ENCODE measurements at regions not wholly inside any gene's neighbourhood (a gene's known extent, or its start where the extent isn't known, plus 50 kb on each side); places are given as distances from the start of the nearest gene placed in this dataset.

DNA sequence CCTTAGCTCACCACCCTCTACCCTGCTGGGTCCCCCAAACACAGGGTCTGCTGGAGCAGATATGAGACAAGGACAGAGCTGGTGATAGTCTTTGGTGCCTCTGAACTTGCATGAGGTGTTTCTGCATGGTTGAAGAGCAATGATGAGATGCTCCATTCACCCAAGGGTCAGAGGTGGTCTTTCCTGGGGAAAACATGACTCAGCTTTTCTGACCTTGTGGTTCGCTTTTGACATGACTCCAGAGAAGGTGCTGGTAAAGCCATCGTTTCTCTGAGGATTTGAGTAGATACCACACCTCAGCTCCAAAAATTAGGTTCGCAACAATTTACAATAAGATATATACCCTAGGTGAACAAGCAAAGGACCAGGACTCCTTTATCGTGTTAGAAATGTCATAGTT is 304.8 kb downstream of the DHX35 start:
- no peaks in the 10 kb centered on the region for H3K36me3 ChIP-seq (ENCODE audit: control insufficient read depth in 5 of 5, insufficient read depth in 5 of 5, low read length in 5 of 5)
- peaks cover 0 to 12% (median 5%) of the 10 kb centered on the region in 5 donors for H3K4me1 ChIP-seq (ENCODE audit: control insufficient read depth in 5 of 5, insufficient read depth in 5 of 5, low read length in 5 of 5)
- H3K9me3 ChIP-seq (ENCODE audit: control insufficient read depth in 5 of 5, low read length in 5 of 5): no peaks in the 10 kb centered on the region
- H3K27ac ChIP-seq (ENCODE audit: low read depth, low read length): no peak overlapping the region
- H3K9ac ChIP-seq (ENCODE audit: low read length in 5 of 5): no peak overlapping the region
- no peak overlapping the region for H3K4me3 ChIP-seq (ENCODE audit: low read depth in 1 of 5, low read length in 5 of 5)
- H3K27me3 ChIP-seq (ENCODE audit: control insufficient read depth in 5 of 5, insufficient read depth in 4 of 5, low read length in 5 of 5): no peaks in the 10 kb centered on the region

- Histone ChIP-seq H3K27ac (ENCODE audit: low read depth, low read length) (no peak overlapping the region), H3K27me3 (ENCODE audit: control insufficient read depth in 5 of 5, insufficient read depth in 4 of 5, low read length in 5 of 5) (no peaks in the 10 kb centered on the region), H3K9ac (ENCODE audit: low read length in 5 of 5) (no peak overlapping the region), H3K4me1 (ENCODE audit: control insufficient read depth in 5 of 5, insufficient read depth in 5 of 5, low read length in 5 of 5) (peaks cover 0 to 7% (median 0%) of the 10 kb centered on the region in 5 donors), H3K36me3 (ENCODE audit: control insufficient read depth in 5 of 5, insufficient read depth in 5 of 5, low read length in 5 of 5) (no peaks in the 10 kb centered on the region), H3K4me3 (ENCODE audit: low read depth in 1 of 5, low read length in 5 of 5) (no peak overlapping the region), H3K9me3 (ENCODE audit: control insufficient read depth in 5 of 5, low read length in 5 of 5) (no peaks in the 10 kb centered on the region)
Observed at GRCh38 chr20:39264506-39265172, 302.5 kb downstream of the DHX35 start.

DNA sequence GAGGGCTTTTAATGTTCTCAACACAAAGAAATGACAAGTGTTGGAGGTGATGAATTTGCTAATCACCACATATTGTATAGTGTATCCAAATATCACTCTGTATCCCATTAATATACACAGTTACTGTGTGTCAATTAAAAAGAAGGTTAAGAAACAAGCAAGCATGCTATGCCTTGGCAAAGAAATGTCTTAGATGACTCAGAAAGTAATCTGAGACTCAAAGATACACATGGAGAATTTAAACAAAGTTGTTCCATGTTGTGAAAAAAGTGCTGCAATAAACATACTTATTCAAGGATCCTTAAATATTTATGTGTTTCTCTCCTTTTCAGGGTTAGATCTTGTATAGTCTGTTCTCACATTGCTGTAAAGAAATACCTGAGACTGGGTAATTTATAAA is 300.9 kb downstream of the DHX35 start:
- H3K4me1 ChIP-seq (ENCODE audit: control insufficient read depth in 5 of 5, insufficient read depth in 5 of 5, low read length in 5 of 5): no peaks in the 10 kb centered on the region
- H3K9me3 ChIP-seq (ENCODE audit: control insufficient read depth in 5 of 5, low read length in 5 of 5): no peaks in the 10 kb centered on the region
- H3K4me3 ChIP-seq (ENCODE audit: low read depth in 1 of 5, low read length in 5 of 5): no peak overlapping the region
- H3K36me3 ChIP-seq (ENCODE audit: control insufficient read depth in 5 of 5, insufficient read depth in 5 of 5, low read length in 5 of 5): no peaks in the 10 kb centered on the region
- no peak overlapping the region for H3K27ac ChIP-seq (ENCODE audit: low read depth, low read length)
- H3K9ac ChIP-seq (ENCODE audit: low read length in 5 of 5): no peak overlapping the region
- H3K27me3 ChIP-seq (ENCODE audit: control insufficient read depth in 5 of 5, insufficient read depth in 4 of 5, low read length in 5 of 5): no peaks in the 10 kb centered on the region

DNA sequence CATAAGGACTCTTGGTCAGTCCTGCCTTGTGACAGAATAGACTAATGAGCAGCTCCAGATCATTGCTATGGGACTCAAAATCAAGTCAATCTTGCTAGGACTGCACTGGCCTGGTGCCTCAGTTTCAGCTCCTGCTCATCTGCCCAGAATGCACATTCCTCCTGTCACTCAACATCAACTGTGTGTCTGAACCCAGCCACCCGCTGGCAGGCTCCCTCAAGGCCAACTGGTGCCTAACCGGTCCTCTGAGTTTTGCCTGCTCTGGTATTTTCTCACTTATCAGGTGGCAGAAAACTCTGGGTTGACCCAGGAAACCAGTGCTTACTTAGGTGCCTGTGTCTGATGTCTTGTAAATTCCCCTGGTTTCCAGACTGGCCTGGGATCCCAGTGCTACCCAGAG is 297.7 kb downstream of the DHX35 start:
- H3K27ac ChIP-seq (ENCODE audit: low read depth, low read length): no peak overlapping the region
- H3K36me3 ChIP-seq (ENCODE audit: control insufficient read depth in 5 of 5, insufficient read depth in 5 of 5, low read length in 5 of 5): no peaks in the 10 kb centered on the region
- H3K9ac ChIP-seq (ENCODE audit: low read length in 5 of 5): no peak overlapping the region
- H3K4me3 ChIP-seq (ENCODE audit: low read depth in 1 of 5, low read length in 5 of 5): no peak overlapping the region
- no peaks in the 10 kb centered on the region for H3K4me1 ChIP-seq (ENCODE audit: control insufficient read depth in 5 of 5, insufficient read depth in 5 of 5, low read length in 5 of 5)
- H3K27me3 ChIP-seq (ENCODE audit: control insufficient read depth in 5 of 5, insufficient read depth in 4 of 5, low read length in 5 of 5): no peaks in the 10 kb centered on the region
- H3K9me3 ChIP-seq (ENCODE audit: control insufficient read depth in 5 of 5, low read length in 5 of 5): no peaks in the 10 kb centered on the region

GRCh38 chr20:39259010-39259803 is 297.1 kb downstream of the DHX35 start:
- no peaks in the 10 kb centered on the region for H3K27me3 ChIP-seq (ENCODE audit: control insufficient read depth in 5 of 5, insufficient read depth in 4 of 5, low read length in 5 of 5)

DNA sequence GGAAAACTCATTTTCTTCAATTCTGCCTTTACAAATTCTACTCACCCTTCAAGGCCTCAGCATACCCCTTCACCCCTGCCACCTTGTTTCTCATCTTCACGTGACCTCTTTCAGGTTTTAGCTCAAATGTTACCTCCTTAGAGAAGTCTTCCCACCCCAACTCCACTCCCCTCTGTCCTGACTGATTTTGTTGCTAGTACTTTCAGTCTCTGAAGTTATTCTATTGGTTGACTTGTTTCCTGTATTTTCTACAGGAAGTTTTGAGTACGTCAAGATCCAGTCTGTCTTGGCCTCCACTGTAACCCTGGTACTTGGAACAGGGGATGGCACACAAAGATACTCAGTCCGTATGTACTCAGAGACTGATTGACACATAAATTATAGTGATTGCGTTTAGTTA is 296.1 kb downstream of the DHX35 start:
- no peak overlapping the region for H3K27ac ChIP-seq (ENCODE audit: low read depth, low read length)

More at GRCh38 chr20:39259010-39259803, 297.1 kb downstream of the DHX35 start:
- no peak overlapping the region for H3K9ac ChIP-seq (ENCODE audit: low read length in 5 of 5)
- no peaks in the 10 kb centered on the region for H3K36me3 ChIP-seq (ENCODE audit: control insufficient read depth in 5 of 5, insufficient read depth in 5 of 5, low read length in 5 of 5)
- H3K4me1 ChIP-seq (ENCODE audit: control insufficient read depth in 5 of 5, insufficient read depth in 5 of 5, low read length in 5 of 5): no peaks in the 10 kb centered on the region
- no peak overlapping the region for H3K4me3 ChIP-seq (ENCODE audit: low read depth in 1 of 5, low read length in 5 of 5)
- no peak overlapping the region for H3K27ac ChIP-seq (ENCODE audit: low read depth, low read length)
- H3K9me3 ChIP-seq (ENCODE audit: control insufficient read depth in 5 of 5, low read length in 5 of 5): no peaks in the 10 kb centered on the region

DNA sequence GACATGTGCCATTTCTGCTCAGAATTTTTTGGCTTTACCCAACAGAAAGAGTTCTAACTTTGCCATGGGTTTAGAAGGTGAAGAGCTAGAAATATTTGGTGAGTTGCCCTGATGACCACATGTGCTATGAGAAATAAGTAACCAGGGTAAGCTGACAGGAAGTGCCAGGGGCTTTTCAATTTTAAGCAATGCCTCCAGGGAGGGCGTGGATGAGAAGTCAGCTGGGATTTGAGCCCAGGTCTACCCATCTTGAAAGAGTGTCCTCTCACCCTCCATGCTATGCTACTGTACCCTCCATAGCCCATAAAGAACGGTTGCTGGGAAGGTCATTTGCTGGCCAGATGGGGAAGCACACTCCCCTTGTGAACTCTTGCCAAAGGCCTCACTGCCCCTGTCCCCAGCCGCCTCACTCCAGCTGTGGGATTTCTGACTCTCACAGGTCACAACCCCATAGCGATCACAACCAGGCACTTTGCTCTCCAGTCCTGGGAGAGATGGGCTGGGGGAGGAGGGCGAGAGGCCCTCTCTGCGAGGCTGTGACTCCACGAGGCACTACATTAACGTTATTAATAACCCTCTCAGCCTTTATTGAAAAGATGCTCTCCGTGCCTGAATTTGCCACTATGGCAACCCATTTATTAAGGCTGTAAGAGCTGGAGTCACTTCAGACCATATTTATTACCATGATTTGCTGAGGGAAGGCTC is 291.1 kb downstream of the DHX35 start:
- no peaks in the 10 kb centered on the region for H3K27me3 ChIP-seq (ENCODE audit: control insufficient read depth in 5 of 5, insufficient read depth in 4 of 5, low read length in 5 of 5)
- H3K36me3 ChIP-seq (ENCODE audit: control insufficient read depth in 5 of 5, insufficient read depth in 5 of 5, low read length in 5 of 5): no peaks in the 10 kb centered on the region
- no peak overlapping the region for H3K4me3 ChIP-seq (ENCODE audit: low read depth in 1 of 5, low read length in 5 of 5)
- H3K4me1 ChIP-seq (ENCODE audit: control insufficient read depth in 5 of 5, insufficient read depth in 5 of 5, low read length in 5 of 5): no peaks in the 10 kb centered on the region
- no peak overlapping the region for H3K9ac ChIP-seq (ENCODE audit: low read length in 5 of 5)
- no peak overlapping the region for H3K27ac ChIP-seq (ENCODE audit: low read depth, low read length)
- no peaks in the 10 kb centered on the region for H3K9me3 ChIP-seq (ENCODE audit: control insufficient read depth in 5 of 5, low read length in 5 of 5)

More for the DNA sequence above, 296.1 kb downstream of the DHX35 start:
- H3K27me3 ChIP-seq (ENCODE audit: control insufficient read depth in 5 of 5, insufficient read depth in 4 of 5, low read length in 5 of 5): no peaks in the 10 kb centered on the region
- no peak overlapping the region for H3K4me3 ChIP-seq (ENCODE audit: low read depth in 1 of 5, low read length in 5 of 5)
- no peaks in the 10 kb centered on the region for H3K4me1 ChIP-seq (ENCODE audit: control insufficient read depth in 5 of 5, insufficient read depth in 5 of 5, low read length in 5 of 5)
- no peaks in the 10 kb centered on the region for H3K36me3 ChIP-seq (ENCODE audit: control insufficient read depth in 5 of 5, insufficient read depth in 5 of 5, low read length in 5 of 5)
- no peaks in the 10 kb centered on the region for H3K9me3 ChIP-seq (ENCODE audit: control insufficient read depth in 5 of 5, low read length in 5 of 5)
- no peak overlapping the region for H3K9ac ChIP-seq (ENCODE audit: low read length in 5 of 5)

GRCh38 chr20:39252035-39252434 is 289.9 kb downstream of the DHX35 start:
- no peak overlapping the region for H3K9ac ChIP-seq (ENCODE audit: low read length in 5 of 5)
- H3K4me3 ChIP-seq (ENCODE audit: low read depth in 1 of 5, low read length in 5 of 5): no peak overlapping the region

GRCh38 chr20:39249798-39250197 is 287.7 kb downstream of the DHX35 start:
- Histone ChIP-seq H3K27ac (ENCODE audit: low read depth, low read length) (no peak overlapping the region), H3K9me3 (ENCODE audit: control insufficient read depth in 5 of 5, low read length in 5 of 5) (no peaks in the 10 kb centered on the region), H3K27me3 (ENCODE audit: control insufficient read depth in 5 of 5, insufficient read depth in 4 of 5, low read length in 5 of 5) (peaks cover 0 to under 1% (median 0%) of the 10 kb centered on the region in 5 donors), H3K36me3 (ENCODE audit: control insufficient read depth in 5 of 5, insufficient read depth in 5 of 5, low read length in 5 of 5) (no peaks in the 10 kb centered on the region), H3K4me3 (ENCODE audit: low read depth in 1 of 5, low read length in 5 of 5) (no peak overlapping the region), H3K9ac (ENCODE audit: low read length in 5 of 5) (no peak overlapping the region), H3K4me1 (ENCODE audit: control insufficient read depth in 5 of 5, insufficient read depth in 5 of 5, low read length in 5 of 5) (no peaks in the 10 kb centered on the region)

More at GRCh38 chr20:39252035-39252434, 289.9 kb downstream of the DHX35 start:
- Histone ChIP-seq H3K4me1 (ENCODE audit: control insufficient read depth in 5 of 5, insufficient read depth in 5 of 5, low read length in 5 of 5) (no peaks in the 10 kb centered on the region), H3K9me3 (ENCODE audit: control insufficient read depth in 5 of 5, low read length in 5 of 5) (no peaks in the 10 kb centered on the region), H3K27me3 (ENCODE audit: control insufficient read depth in 5 of 5, insufficient read depth in 4 of 5, low read length in 5 of 5) (no peaks in the 10 kb centered on the region), H3K27ac (ENCODE audit: low read depth, low read length) (no peak overlapping the region), H3K36me3 (ENCODE audit: control insufficient read depth in 5 of 5, insufficient read depth in 5 of 5, low read length in 5 of 5) (no peaks in the 10 kb centered on the region)

All from subcutaneous abdominal adipose tissue (tissue), 5 donors.